ENCODE measurements at regions not wholly inside any gene's neighbourhood (a gene's known extent, or its start where the extent isn't known, plus 50 kb on each side); places are given as distances from the start of the nearest gene placed in this dataset.

DNA sequence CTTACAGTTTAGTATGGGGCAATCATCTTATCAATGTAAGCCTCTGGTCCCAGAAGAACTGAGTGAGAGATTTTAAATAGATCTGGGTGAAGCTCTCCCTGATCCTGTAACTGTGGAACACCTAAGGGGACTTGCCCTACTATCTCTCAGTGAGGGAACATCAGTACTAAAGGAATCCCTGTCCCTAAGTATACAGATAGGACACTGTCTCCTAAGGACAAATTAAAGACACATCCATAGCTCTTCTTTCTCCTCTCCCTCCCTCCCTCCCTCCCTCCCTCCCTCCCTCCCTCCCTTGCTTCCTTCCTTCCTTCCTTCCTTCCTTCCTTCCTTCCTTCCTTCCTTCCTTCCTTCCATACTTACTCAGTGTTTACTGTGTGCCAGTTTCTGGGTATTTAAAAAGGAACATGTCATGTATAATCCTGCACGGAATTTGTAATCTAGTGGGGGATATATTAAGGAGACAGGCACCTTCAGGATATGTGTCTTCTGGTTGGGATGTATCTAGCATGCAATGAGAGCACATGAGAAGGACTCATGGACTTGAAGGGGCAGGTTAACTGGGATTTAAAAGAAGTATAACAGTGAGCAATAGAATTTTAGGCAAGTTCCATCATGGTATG, 222.2 kb upstream of the ATP5MC3 start:
- no peak for DNase-seq
- Mint-ChIP-seq H3K27ac (no peak overlapping the region), H3K4me3 (no peak overlapping the region), H3K27me3 (ENCODE audit: low read depth, poor library complexity) (peaks cover 5% of the 10 kb centered on the region), H3K9me3 (no peaks in the 10 kb centered on the region), H3K4me1 (no peaks in the 10 kb centered on the region), H3K36me3 (ENCODE audit: low read depth) (no peaks in the 10 kb centered on the region)
- no peak for TF ChIP-seq CTCF (IDR thresholded peaks at IDR 0.05)

- Mint-ChIP-seq H3K4me1 (no peaks in the 10 kb centered on the region), H3K27me3 (ENCODE audit: low read depth, poor library complexity) (peaks cover 5% of the 10 kb centered on the region), H3K27ac (no peak overlapping the region), H3K9me3 (no peaks in the 10 kb centered on the region), H3K4me3 (no peak overlapping the region), H3K36me3 (ENCODE audit: low read depth) (no peaks in the 10 kb centered on the region)
- no peak for DNase-seq
- TF ChIP-seq CTCF (IDR thresholded peaks at IDR 0.05), result no peak
These were observed 221.1 kb upstream of the ATP5MC3 start for GRCh38 chr2:175402571-175402970.

DNA sequence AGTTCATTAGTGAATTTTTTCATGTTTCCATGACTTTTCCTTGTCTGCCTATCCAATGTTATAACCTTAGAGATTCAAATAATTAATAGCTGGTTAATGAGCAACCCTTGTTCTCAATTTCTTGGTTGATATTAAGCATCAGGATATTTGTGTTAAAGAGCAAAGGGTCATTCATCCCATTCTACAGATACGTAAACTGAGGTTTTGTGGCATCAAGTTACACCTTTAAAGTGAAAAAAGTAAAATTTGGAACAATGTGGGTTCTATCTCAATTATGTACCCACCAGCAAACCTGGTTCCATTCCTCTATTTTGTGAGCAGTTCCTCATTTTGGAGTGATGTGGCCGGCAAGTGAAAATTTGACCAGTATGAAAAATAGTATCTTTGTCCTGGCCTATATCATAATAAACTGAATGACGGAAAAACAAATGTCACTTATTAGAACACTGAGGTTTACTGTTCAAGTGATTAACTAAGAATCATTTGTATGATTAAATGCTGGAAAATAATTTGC, 220.5 kb upstream of the ATP5MC3 start:
- no peak for TF ChIP-seq CTCF (IDR thresholded peaks at IDR 0.05)
- DNase-seq, result no peak
- H3K27me3 Mint-ChIP-seq (ENCODE audit: low read depth, poor library complexity), result peaks cover 8% of the 10 kb centered on the region
- no peak overlapping the region for H3K4me3 Mint-ChIP-seq
- H3K27ac Mint-ChIP-seq, result no peak overlapping the region
- no peaks in the 10 kb centered on the region for H3K36me3 Mint-ChIP-seq (ENCODE audit: low read depth)
- no peaks in the 10 kb centered on the region for H3K9me3 Mint-ChIP-seq
- no peaks in the 10 kb centered on the region for H3K4me1 Mint-ChIP-seq

GRCh38 chr2:175400975-175401374, 219.5 kb upstream of the ATP5MC3 start:
- no peak for DNase-seq
- H3K27me3 Mint-ChIP-seq (ENCODE audit: low read depth, poor library complexity), result peaks cover 12% of the 10 kb centered on the region
- no peaks in the 10 kb centered on the region for H3K9me3 Mint-ChIP-seq
- H3K36me3 Mint-ChIP-seq (ENCODE audit: low read depth), result no peaks in the 10 kb centered on the region
- no peak overlapping the region for H3K4me3 Mint-ChIP-seq
- TF ChIP-seq CTCF (IDR thresholded peaks at IDR 0.05), result no peak
- no peak overlapping the region for H3K27ac Mint-ChIP-seq
- no peaks in the 10 kb centered on the region for H3K4me1 Mint-ChIP-seq

DNA sequence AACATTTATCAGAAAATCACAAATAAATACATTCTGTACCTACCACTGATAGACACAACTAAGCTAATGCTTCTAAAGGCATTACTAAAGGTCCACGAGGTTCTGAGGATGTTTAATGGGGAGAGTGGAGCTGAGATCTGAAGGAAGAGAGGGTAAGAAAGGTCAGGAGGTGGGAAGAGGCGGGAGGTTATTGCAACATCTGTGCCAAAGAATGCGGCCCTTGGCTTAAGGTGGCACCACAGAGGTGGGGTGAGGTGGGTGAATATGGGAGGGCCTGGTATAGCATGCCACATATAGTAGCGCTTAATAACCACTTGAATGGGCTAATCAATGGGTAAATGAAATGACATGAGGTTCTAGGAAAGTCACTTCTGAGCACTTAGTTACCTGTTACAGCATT, 217.8 kb upstream of the ATP5MC3 start:
- Mint-ChIP-seq H3K9me3 (no peaks in the 10 kb centered on the region), H3K4me3 (no peak overlapping the region), H3K27ac (no peak overlapping the region), H3K4me1 (no peaks in the 10 kb centered on the region), H3K27me3 (ENCODE audit: low read depth, poor library complexity) (peaks cover 10% of the 10 kb centered on the region), H3K36me3 (ENCODE audit: low read depth) (no peaks in the 10 kb centered on the region)
- TF ChIP-seq CTCF (IDR thresholded peaks at IDR 0.05), result no peak
- no peak for DNase-seq

DNA sequence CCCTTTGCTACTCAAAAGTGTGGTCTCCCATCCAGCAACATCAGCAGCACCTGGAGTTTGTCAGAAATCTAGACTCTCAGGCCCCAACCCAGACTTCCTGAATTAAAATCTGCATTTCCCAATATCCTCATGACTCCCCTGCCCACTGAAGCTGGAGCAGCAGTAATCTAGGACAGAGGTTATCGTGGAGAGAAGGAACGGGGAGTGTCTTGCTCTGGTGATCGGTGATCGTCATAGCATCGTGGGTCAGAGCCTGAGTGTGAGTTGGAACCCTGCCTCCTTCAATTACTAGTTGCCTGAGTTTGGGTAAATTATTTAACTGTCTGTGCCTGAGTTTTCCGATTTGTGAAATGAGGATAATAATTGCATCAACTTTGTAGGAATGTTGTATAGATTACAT, 217.3 kb upstream of the ATP5MC3 start:
- H3K9me3 Mint-ChIP-seq, result no peaks in the 10 kb centered on the region
- no peak for DNase-seq
- H3K27me3 Mint-ChIP-seq (ENCODE audit: low read depth, poor library complexity), result peaks cover 8% of the 10 kb centered on the region

More for the DNA sequence above, 217.3 kb upstream of the ATP5MC3 start:
- Mint-ChIP-seq H3K4me1 (no peaks in the 10 kb centered on the region), H3K36me3 (ENCODE audit: low read depth) (no peaks in the 10 kb centered on the region), H3K4me3 (no peak overlapping the region), H3K27ac (no peak overlapping the region)
- no peak for TF ChIP-seq CTCF (IDR thresholded peaks at IDR 0.05)

Measured in nephron progenitor cell (in vitro differentiated cells).